GM13977 (cell line): ENCODE measurements at regions not wholly inside any gene's neighbourhood (a gene's known extent, or its start where the extent isn't known, plus 50 kb on each side); places are given as distances from the start of the nearest gene placed in this dataset.

Experiments used
- DNase-seq: peaks from one replicate; pipeline ENCODE4 v3.0.0; 2012; ENCODE audit warnings: low spot score
- CTCF ChIP-seq: IDR thresholded peaks from 2 replicates; pipeline ENCODE4 v1.5.1; 2012; ENCODE audit warnings: mild to moderate bottlenecking, control low read depth; ENCODE audit not compliant: insufficient read depth; ENCODE audit errors: extremely low read depth, missing control alignments
- in situ Hi-C: fragments of 300-500 bp; cut with MboI; formaldehyde crosslinking; loops from one replicate; pipeline ENCODE4 v1.12.0; 2022; ENCODE audit warnings: low sequenced_read_pairs, low pct_unique_long_range_greater_than_20kb, mixed read lengths, inconsistent platforms; ENCODE audit not compliant: unreplicated experiment

GRCh38 chr3:22159004-22159695 is 408.1 kb upstream of the ZNF385D start:
- TF ChIP-seq CTCF: no peak
- no peak for DNase-seq
- in situ Hi-C loops: no loop called here

- no peak for TF ChIP-seq CTCF
- DNase-seq: no peak
- in situ Hi-C loops: no loop called here
Measured at GRCh38 chr3:22161315-22161714, 410.3 kb upstream of the ZNF385D start.

GRCh38 chr3:22170370-22170769 is 419.4 kb upstream of the ZNF385D start:
- no peak for DNase-seq
- in situ Hi-C loops: no loop called here
- TF ChIP-seq CTCF: no peak

- no peak for DNase-seq
- in situ Hi-C loops: no loop called here
- no peak for TF ChIP-seq CTCF
Measured at GRCh38 chr3:22172964-22173363, 422.0 kb upstream of the ZNF385D start.

GRCh38 chr3:22175947-22176346 is 424.9 kb upstream of the ZNF385D start:
- no peak for DNase-seq
- no peak for TF ChIP-seq CTCF
- in situ Hi-C loops: no loop called here

- in situ Hi-C loops: no loop called here
- no peak for TF ChIP-seq CTCF
- DNase-seq: no peak
Measured at GRCh38 chr3:22176911-22177310, 425.9 kb upstream of the ZNF385D start.
